WTC11 (cell line): ENCODE measurements at regions not wholly inside any gene's neighbourhood (a gene's known extent, or its start where the extent isn't known, plus 50 kb on each side); places are given as distances from the start of the nearest gene placed in this dataset.

Experiments
- ATAC-seq: fragments of 200-7000 bp; cut with Tn5 transposase; 2 replicates; pipeline ENCODE4 v1.10.0; 2021; ENCODE audit warnings: mild to moderate bottlenecking, moderate library complexity
- CTCF ChIA-PET: fragments of 300-600 bp; sonication (Branson Sonifier 250); formaldehyde crosslinking; loops from one replicate; lab custom pipeline; 2021; ENCODE audit warnings: antibody characterized with exemption; lab: Charles Lee
- POLR2A ChIA-PET: fragments of 350-600 bp; sonication (Branson Sonifier 250); formaldehyde crosslinking; loops from one replicate; lab custom pipeline; 2021; ENCODE audit warnings: antibody characterized with exemption; lab: Charles Lee
- DNase-seq: peaks from one replicate; pipeline ENCODE4 v3.0.0; 2021; ENCODE audit warnings: low spot score
- H3K27ac Mint-ChIP-seq: 2 replicates; pipeline ENCODE4 v1.8.0; 2021; ENCODE audit warnings: mixed read lengths
- H3K27me3 Mint-ChIP-seq: 2 replicates; pipeline ENCODE4 v1.8.0; 2021; ENCODE audit warnings: low read depth, mild to moderate bottlenecking, moderate library complexity, mixed read lengths
- H3K36me3 Mint-ChIP-seq: 2 replicates; pipeline ENCODE4 v1.8.0; 2021; ENCODE audit warnings: mixed read lengths
- H3K4me1 Mint-ChIP-seq: 2 replicates; pipeline ENCODE4 v1.8.0; 2022; ENCODE audit warnings: mixed read lengths
- H3K4me3 Mint-ChIP-seq: 2 replicates; pipeline ENCODE4 v1.8.0; 2021; ENCODE audit warnings: mild to moderate bottlenecking, moderate library complexity, mixed read lengths
- H3K9me3 Mint-ChIP-seq: 2 replicates; pipeline ENCODE4 v1.8.0; 2021; ENCODE audit warnings: mixed read lengths
- CREB1 ChIP-seq: sonication (generic); formaldehyde crosslinking; IDR thresholded peaks from 2 replicates; pipeline ENCODE4 v1.8.0; 2023; ENCODE audit warnings: mild to moderate bottlenecking, missing genetic modification reagents
- FOXP4 ChIP-seq: sonication (generic); formaldehyde crosslinking; IDR thresholded peaks from 2 replicates; pipeline ENCODE4 v1.8.0; 2022; ENCODE audit warnings: mild to moderate bottlenecking, missing genetic modification reagents
- GABPB1 ChIP-seq: sonication (generic); formaldehyde crosslinking; IDR thresholded peaks from 2 replicates; pipeline ENCODE4 v1.8.1; 2023; ENCODE audit warnings: mild to moderate bottlenecking, missing genetic modification reagents
- GTF2I ChIP-seq: fragments of 250-450 bp; sonication (Bioruptor Pico); conservative IDR thresholded peaks from 2 replicates; pipeline ENCODE4 v1.4.0; 2021; ENCODE audit warnings: mild to moderate bottlenecking
- JAZF1 ChIP-seq: fragments of 250-450 bp; sonication (Bioruptor Pico); IDR thresholded peaks from 2 replicates; pipeline ENCODE4 v1.9.0; 2021; ENCODE audit warnings: moderate library complexity, mild to moderate bottlenecking, inconsistent platforms
- JUN ChIP-seq: sonication (generic); formaldehyde crosslinking; IDR thresholded peaks from 2 replicates; pipeline ENCODE4 v1.8.0; 2023; ENCODE audit warnings: mild to moderate bottlenecking, missing genetic modification reagents
- MXD4 ChIP-seq: fragments of 250-450 bp; sonication (Bioruptor Pico); IDR thresholded peaks from 2 replicates; pipeline ENCODE4 v1.8.0; 2021; ENCODE audit warnings: mild to moderate bottlenecking, moderate library complexity, borderline replicate concordance
- MYBL2 ChIP-seq: sonication (generic); formaldehyde crosslinking; IDR thresholded peaks from 2 replicates; pipeline ENCODE4 v1.8.1; 2023; ENCODE audit warnings: mild to moderate bottlenecking, moderate library complexity, missing genetic modification reagents
- NFYB ChIP-seq: sonication (generic); formaldehyde crosslinking; conservative IDR thresholded peaks from 2 replicates; pipeline ENCODE4 v1.8.0; 2022; ENCODE audit warnings: low read depth, missing genetic modification reagents
- NR3C1 ChIP-seq: sonication (generic); formaldehyde crosslinking; conservative IDR thresholded peaks from 2 replicates; pipeline ENCODE4 v1.8.1; 2023; ENCODE audit warnings: low read depth, mild to moderate bottlenecking, missing genetic modification reagents
- TEAD1 ChIP-seq: sonication (generic); formaldehyde crosslinking; IDR thresholded peaks from 2 replicates; pipeline ENCODE4 v1.8.0; 2022; ENCODE audit warnings: mild to moderate bottlenecking, missing genetic modification reagents
- TP53 ChIP-seq: sonication (generic); formaldehyde crosslinking; IDR thresholded peaks from 2 replicates; pipeline ENCODE4 v1.8.1; 2023; ENCODE audit warnings: mild to moderate bottlenecking, missing genetic modification reagents
- ZNF138 ChIP-seq: sonication (generic); formaldehyde crosslinking; conservative IDR thresholded peaks from 2 replicates; pipeline ENCODE4 v1.8.1; 2022; ENCODE audit warnings: mild to moderate bottlenecking, moderate library complexity, missing genetic modification reagents
- ZNF396 ChIP-seq: fragments of 250-450 bp; sonication (Bioruptor Pico); IDR thresholded peaks from 2 replicates; pipeline ENCODE4 v1.8.0; 2021; ENCODE audit warnings: mild to moderate bottlenecking, moderate library complexity, borderline replicate concordance
- TF ChIP-seq, protein P1 (sequence below): fragments of 250-450 bp; sonication (Bioruptor Pico); IDR thresholded peaks from 2 replicates; pipeline ENCODE4 v1.9.0; 2021; ENCODE audit warnings: mild to moderate bottlenecking, borderline replicate concordance
- TF ChIP-seq, protein P2 (sequence below): fragments of 250-450 bp; sonication (Bioruptor Pico); IDR thresholded peaks from 2 replicates; pipeline ENCODE4 v1.9.0; 2021; ENCODE audit warnings: mild to moderate bottlenecking
- TF ChIP-seq, protein P3 (sequence below): fragments of 250-450 bp; sonication (Bioruptor Pico); IDR thresholded peaks from 2 replicates; pipeline ENCODE4 v1.8.0; 2021; ENCODE audit warnings: mild to moderate bottlenecking
- TF ChIP-seq, protein P4 (sequence below): sonication (generic); formaldehyde crosslinking; IDR thresholded peaks from 2 replicates; pipeline ENCODE4 v1.8.1; 2023; ENCODE audit warnings: mild to moderate bottlenecking, missing genetic modification reagents, moderate library complexity

GRCh38 chr2:63735263-63735662 is 106.4 kb upstream of the UGP2 start:
- ATAC-seq (no peak), DNase-seq (no peak)
- H3K4me1 Mint-ChIP-seq: peaks cover 15% of the 10 kb centered on the region
- POLR2A ChIA-PET: no interaction called here
- no peak overlapping the region for H3K27ac Mint-ChIP-seq
- H3K4me3 Mint-ChIP-seq: no peak overlapping the region
- CTCF ChIA-PET: interaction anchor here (0.8 kb wide), 1 partner anchor 37 kb away, joined by 3 read pairs; no protein-coding TSS in a partner anchor
- no peaks in the 10 kb centered on the region for H3K27me3 Mint-ChIP-seq
- H3K36me3 Mint-ChIP-seq: no peaks in the 10 kb centered on the region
- peaks cover 8% of the 10 kb centered on the region for H3K9me3 Mint-ChIP-seq
- TF ChIP-seq, protein P1, sequence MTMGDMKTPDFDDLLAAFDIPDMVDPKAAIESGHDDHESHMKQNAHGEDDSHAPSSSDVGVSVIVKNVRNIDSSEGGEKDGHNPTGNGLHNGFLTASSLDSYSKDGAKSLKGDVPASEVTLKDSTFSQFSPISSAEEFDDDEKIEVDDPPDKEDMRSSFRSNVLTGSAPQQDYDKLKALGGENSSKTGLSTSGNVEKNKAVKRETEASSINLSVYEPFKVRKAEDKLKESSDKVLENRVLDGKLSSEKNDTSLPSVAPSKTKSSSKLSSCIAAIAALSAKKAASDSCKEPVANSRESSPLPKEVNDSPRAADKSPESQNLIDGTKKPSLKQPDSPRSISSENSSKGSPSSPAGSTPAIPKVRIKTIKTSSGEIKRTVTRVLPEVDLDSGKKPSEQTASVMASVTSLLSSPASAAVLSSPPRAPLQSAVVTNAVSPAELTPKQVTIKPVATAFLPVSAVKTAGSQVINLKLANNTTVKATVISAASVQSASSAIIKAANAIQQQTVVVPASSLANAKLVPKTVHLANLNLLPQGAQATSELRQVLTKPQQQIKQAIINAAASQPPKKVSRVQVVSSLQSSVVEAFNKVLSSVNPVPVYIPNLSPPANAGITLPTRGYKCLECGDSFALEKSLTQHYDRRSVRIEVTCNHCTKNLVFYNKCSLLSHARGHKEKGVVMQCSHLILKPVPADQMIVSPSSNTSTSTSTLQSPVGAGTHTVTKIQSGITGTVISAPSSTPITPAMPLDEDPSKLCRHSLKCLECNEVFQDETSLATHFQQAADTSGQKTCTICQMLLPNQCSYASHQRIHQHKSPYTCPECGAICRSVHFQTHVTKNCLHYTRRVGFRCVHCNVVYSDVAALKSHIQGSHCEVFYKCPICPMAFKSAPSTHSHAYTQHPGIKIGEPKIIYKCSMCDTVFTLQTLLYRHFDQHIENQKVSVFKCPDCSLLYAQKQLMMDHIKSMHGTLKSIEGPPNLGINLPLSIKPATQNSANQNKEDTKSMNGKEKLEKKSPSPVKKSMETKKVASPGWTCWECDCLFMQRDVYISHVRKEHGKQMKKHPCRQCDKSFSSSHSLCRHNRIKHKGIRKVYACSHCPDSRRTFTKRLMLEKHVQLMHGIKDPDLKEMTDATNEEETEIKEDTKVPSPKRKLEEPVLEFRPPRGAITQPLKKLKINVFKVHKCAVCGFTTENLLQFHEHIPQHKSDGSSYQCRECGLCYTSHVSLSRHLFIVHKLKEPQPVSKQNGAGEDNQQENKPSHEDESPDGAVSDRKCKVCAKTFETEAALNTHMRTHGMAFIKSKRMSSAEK (CRISPR knock-in tag): no peak
- TF ChIP-seq MYBL2 (CRISPR knock-in tag): no peak
- TF ChIP-seq ZNF396 (CRISPR knock-in tag): no peak
- TF ChIP-seq JUN (CRISPR knock-in tag): no peak
- TF ChIP-seq CREB1 (CRISPR knock-in tag): no peak
- TF ChIP-seq, all 79 proteins: peak for 0

DNA sequence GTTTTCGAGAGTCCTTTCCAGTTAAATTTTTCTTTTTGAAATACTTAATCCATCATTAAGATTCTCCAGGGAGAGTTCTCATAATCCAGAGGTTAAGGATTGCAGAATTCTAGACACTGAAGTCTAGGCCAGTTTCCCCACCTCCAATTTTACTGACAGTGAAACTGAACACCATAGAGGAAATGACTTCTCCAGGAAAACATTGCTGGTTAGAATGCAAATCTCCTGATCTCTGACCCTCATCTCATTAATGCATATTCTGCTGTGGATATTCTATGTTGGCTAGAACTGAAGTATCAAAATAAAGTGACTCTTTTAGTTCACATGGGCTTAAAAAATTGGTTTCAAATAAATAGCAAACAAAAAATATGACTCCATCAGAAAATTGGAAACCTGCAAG is 105.8 kb upstream of the UGP2 start:
- H3K4me3 Mint-ChIP-seq: no peak overlapping the region
- ATAC-seq (no peak), DNase-seq (no peak)
- peaks cover 15% of the 10 kb centered on the region for H3K4me1 Mint-ChIP-seq
- no peak overlapping the region for H3K27ac Mint-ChIP-seq
- peaks cover 4% of the 10 kb centered on the region for H3K9me3 Mint-ChIP-seq
- POLR2A ChIA-PET: no interaction called here
- TF ChIP-seq MXD4 (CRISPR knock-in tag): no peak
- no peaks in the 10 kb centered on the region for H3K36me3 Mint-ChIP-seq
- CTCF ChIA-PET: interaction anchor here (0.8 kb wide), 1 partner anchor 37 kb away, joined by 3 read pairs; no protein-coding TSS in a partner anchor
- H3K27me3 Mint-ChIP-seq: no peaks in the 10 kb centered on the region

DNA sequence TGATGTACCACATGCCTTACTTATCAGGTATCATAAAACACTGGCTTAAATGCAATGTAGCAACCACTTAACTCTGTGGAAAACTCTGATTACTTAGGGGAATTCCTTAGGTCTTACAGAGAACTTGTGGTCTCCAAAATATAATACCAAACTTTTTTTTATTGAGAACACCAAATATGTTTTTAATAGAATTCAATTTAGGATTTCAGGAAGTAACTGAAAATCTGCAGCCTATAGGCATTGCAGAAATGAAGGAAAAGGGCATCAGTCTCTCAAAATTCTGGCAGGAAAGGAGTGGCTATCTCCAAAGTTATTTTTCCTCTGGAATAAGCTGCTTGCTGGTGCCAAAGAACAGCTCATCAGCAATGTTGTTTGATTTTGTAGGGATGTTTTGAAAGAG is 105.3 kb upstream of the UGP2 start:
- ATAC-seq: no peak
- CTCF ChIA-PET: no interaction called here
- Mint-ChIP-seq H3K4me3 (no peak overlapping the region), H3K27me3 (no peaks in the 10 kb centered on the region), H3K27ac (no peak overlapping the region), H3K4me1 (peaks cover 15% of the 10 kb centered on the region), H3K36me3 (no peaks in the 10 kb centered on the region), H3K9me3 (peaks cover 4% of the 10 kb centered on the region)
- DNase-seq: no peak
- TF ChIP-seq TEAD1 (CRISPR knock-in tag): no peak
- no peak for TF ChIP-seq FOXP4
- POLR2A ChIA-PET: no interaction called here

GRCh38 chr2:63737081-63737751 is 104.5 kb upstream of the UGP2 start:
- DNase-seq: no peak
- TF ChIP-seq GABPB1: peak; percentile 89
- no peak for TF ChIP-seq JUN (CRISPR knock-in tag)
- peaks cover 15% of the 10 kb centered on the region for H3K4me1 Mint-ChIP-seq
- H3K9me3 Mint-ChIP-seq: peaks cover 4% of the 10 kb centered on the region
- H3K36me3 Mint-ChIP-seq: no peaks in the 10 kb centered on the region
- H3K27ac Mint-ChIP-seq: no peak overlapping the region
- CTCF ChIA-PET: no interaction called here
- POLR2A ChIA-PET: no interaction called here
- no peak overlapping the region for H3K4me3 Mint-ChIP-seq
- no peaks in the 10 kb centered on the region for H3K27me3 Mint-ChIP-seq
- no peak for ATAC-seq

- Mint-ChIP-seq H3K4me1 (peaks cover 16% of the 10 kb centered on the region), H3K9me3 (peaks cover 4% of the 10 kb centered on the region), H3K27ac (no peak overlapping the region), H3K27me3 (no peaks in the 10 kb centered on the region), H3K4me3 (no peak overlapping the region), H3K36me3 (no peaks in the 10 kb centered on the region)
- CTCF ChIA-PET: no interaction called here
- POLR2A ChIA-PET: no interaction called here
- TF ChIP-seq NR3C1 (CRISPR knock-in tag): no peak
- no peak for TF ChIP-seq JUN (CRISPR knock-in tag)
- TF ChIP-seq GTF2I: no peak
- no peak for TF ChIP-seq ZNF138 (CRISPR knock-in tag)
- TF ChIP-seq TP53 (CRISPR knock-in tag): no peak
- no peak for TF ChIP-seq MYBL2 (CRISPR knock-in tag)
- TF ChIP-seq JAZF1 (CRISPR knock-in tag): no peak
- TF ChIP-seq, protein P2, sequence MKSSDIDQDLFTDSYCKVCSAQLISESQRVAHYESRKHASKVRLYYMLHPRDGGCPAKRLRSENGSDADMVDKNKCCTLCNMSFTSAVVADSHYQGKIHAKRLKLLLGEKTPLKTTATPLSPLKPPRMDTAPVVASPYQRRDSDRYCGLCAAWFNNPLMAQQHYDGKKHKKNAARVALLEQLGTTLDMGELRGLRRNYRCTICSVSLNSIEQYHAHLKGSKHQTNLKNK (CRISPR knock-in tag): no peak
- TF ChIP-seq, protein P3, sequence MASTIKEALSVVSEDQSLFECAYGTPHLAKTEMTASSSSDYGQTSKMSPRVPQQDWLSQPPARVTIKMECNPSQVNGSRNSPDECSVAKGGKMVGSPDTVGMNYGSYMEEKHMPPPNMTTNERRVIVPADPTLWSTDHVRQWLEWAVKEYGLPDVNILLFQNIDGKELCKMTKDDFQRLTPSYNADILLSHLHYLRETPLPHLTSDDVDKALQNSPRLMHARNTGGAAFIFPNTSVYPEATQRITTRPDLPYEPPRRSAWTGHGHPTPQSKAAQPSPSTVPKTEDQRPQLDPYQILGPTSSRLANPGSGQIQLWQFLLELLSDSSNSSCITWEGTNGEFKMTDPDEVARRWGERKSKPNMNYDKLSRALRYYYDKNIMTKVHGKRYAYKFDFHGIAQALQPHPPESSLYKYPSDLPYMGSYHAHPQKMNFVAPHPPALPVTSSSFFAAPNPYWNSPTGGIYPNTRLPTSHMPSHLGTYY (CRISPR knock-in tag): no peak
- TF ChIP-seq, protein P4, sequence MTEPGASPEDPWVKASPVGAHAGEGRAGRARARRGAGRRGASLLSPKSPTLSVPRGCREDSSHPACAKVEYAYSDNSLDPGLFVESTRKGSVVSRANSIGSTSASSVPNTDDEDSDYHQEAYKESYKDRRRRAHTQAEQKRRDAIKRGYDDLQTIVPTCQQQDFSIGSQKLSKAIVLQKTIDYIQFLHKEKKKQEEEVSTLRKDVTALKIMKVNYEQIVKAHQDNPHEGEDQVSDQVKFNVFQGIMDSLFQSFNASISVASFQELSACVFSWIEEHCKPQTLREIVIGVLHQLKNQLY (CRISPR knock-in tag): no peak
- TF ChIP-seq NFYB (CRISPR knock-in tag): no peak
- DNase-seq (no peak), ATAC-seq (no peak)
These were observed 103.7 kb upstream of the UGP2 start for GRCh38 chr2:63738019-63738418.
